IPS-18c (cell line): ENCODE measurements at regions not wholly inside any gene's neighbourhood (a gene's known extent, or its start where the extent isn't known, plus 50 kb on each side); places are given as distances from the start of the nearest gene placed in this dataset.
"Not testable (repeated sequence)": the region's sequence is repeated elsewhere in the genome, so short reads cannot be mapped to it uniquely, and the experiment has no call there.

Experiments
- H3K4me3 ChIP-seq: 2 replicates; pipeline ENCODE4 v1.7.0; 2013; ENCODE audit warnings: low read depth, mild to moderate bottlenecking, low read length, moderate library complexity; ENCODE audit not compliant: insufficient read depth
- H3K9me3 ChIP-seq: one replicate; pipeline ENCODE4 v1.6.1; 2013; ENCODE audit warnings: mild to moderate bottlenecking, low read length, moderate library complexity; ENCODE audit not compliant: control insufficient read depth, insufficient read depth

GRCh38 chr2:11998218-11998617 is 251.8 kb downstream of the LPIN1 start:
- no peak overlapping the region for H3K4me3 ChIP-seq
- peaks cover 2% of the 10 kb centered on the region for H3K9me3 ChIP-seq

GRCh38 chr2:11998626-11999378 is 252.4 kb downstream of the LPIN1 start:
- Histone ChIP-seq H3K4me3 (no peak overlapping the region), H3K9me3 (peaks cover 2% of the 10 kb centered on the region)

GRCh38 chr2:12001621-12002020 is 255.2 kb downstream of the LPIN1 start:
- no peaks in the 10 kb centered on the region for H3K9me3 ChIP-seq
- no peak overlapping the region for H3K4me3 ChIP-seq

- Histone ChIP-seq H3K4me3 (no peak overlapping the region), H3K9me3 (no peaks in the 10 kb centered on the region)
These were observed 255.8 kb downstream of the LPIN1 start for GRCh38 chr2:12002215-12002614.

- Histone ChIP-seq H3K9me3 (no peaks in the 10 kb centered on the region), H3K4me3 (no peak overlapping the region)
These were observed 258.3 kb downstream of the LPIN1 start for GRCh38 chr2:12004713-12005112.

GRCh38 chr2:12005886-12006681 is 259.7 kb downstream of the LPIN1 start:
- Histone ChIP-seq H3K4me3 (no peak overlapping the region), H3K9me3 (no peaks in the 10 kb centered on the region)

- Histone ChIP-seq H3K9me3 (no peaks in the 10 kb centered on the region), H3K4me3 (no peak overlapping the region)
These were observed 260.4 kb downstream of the LPIN1 start for GRCh38 chr2:12006850-12007249.

- no peak overlapping the region for H3K4me3 ChIP-seq
- no peaks in the 10 kb centered on the region for H3K9me3 ChIP-seq
These were observed 260.9 kb downstream of the LPIN1 start for GRCh38 chr2:12007282-12007681.

GRCh38 chr2:12008425-12009061 is 262.1 kb downstream of the LPIN1 start:
- Histone ChIP-seq H3K9me3 (no peaks in the 10 kb centered on the region), H3K4me3 (no peak overlapping the region)

GRCh38 chr2:12009323-12009905 is 263.0 kb downstream of the LPIN1 start:
- Histone ChIP-seq H3K4me3 (no peak overlapping the region), H3K9me3 (no peaks in the 10 kb centered on the region)

- Histone ChIP-seq H3K9me3 (no peaks in the 10 kb centered on the region), H3K4me3 (no peak overlapping the region)
These were observed 263.6 kb downstream of the LPIN1 start for GRCh38 chr2:12010059-12010458.

- Histone ChIP-seq H3K4me3 (no peak overlapping the region), H3K9me3 (no peaks in the 10 kb centered on the region)
These were observed 264.3 kb downstream of the LPIN1 start for GRCh38 chr2:12010779-12011178.

GRCh38 chr2:12014088-12014960 is 267.9 kb downstream of the LPIN1 start:
- no peak overlapping the region for H3K4me3 ChIP-seq
- H3K9me3 ChIP-seq = no peaks in the 10 kb centered on the region

- no peak overlapping the region for H3K4me3 ChIP-seq
- peaks cover 12% of the 10 kb centered on the region for H3K9me3 ChIP-seq
These were observed 271.2 kb downstream of the LPIN1 start for GRCh38 chr2:12017499-12018157.

GRCh38 chr2:12018726-12019125 is 272.3 kb downstream of the LPIN1 start:
- peaks cover 12% of the 10 kb centered on the region for H3K9me3 ChIP-seq
- not testable (repeated sequence) for H3K4me3 ChIP-seq

GRCh38 chr2:12020833-12021469 is 274.5 kb downstream of the LPIN1 start:
- peaks cover 12% of the 10 kb centered on the region for H3K9me3 ChIP-seq
- H3K4me3 ChIP-seq = no peak overlapping the region
